ENCODE measurements at regions not wholly inside any gene's neighbourhood (a gene's known extent, or its start where the extent isn't known, plus 50 kb on each side); places are given as distances from the start of the nearest gene placed in this dataset.

- Histone ChIP-seq H4K8ac (ENCODE audit: low read depth in 2 of 2, low read length in 2 of 2) (no peak overlapping the region), H3K27ac (ENCODE audit: insufficient read depth, low read length) (no peak overlapping the region), H3K23ac (ENCODE audit: low read depth, low read length) (no peak overlapping the region), H2AK5ac (ENCODE audit: low read depth, low read length) (no peak overlapping the region), H2AFZ (replicated peaks; ENCODE audit: low read length, poor library complexity) (no peak overlapping the region), H3K9me1 (ENCODE audit: insufficient read depth, low read length) (no peaks in the 10 kb centered on the region), H3K36me3 (ENCODE audit: control insufficient read depth, insufficient read depth, low read length) (no peaks in the 10 kb centered on the region), H3K4ac (ENCODE audit: low read depth, low read length) (no peak overlapping the region), H3K4me2 (ENCODE audit: low read depth, low read length) (no peak overlapping the region), H3K9me3 (ENCODE audit: control insufficient read depth, insufficient read depth, low read length) (peaks cover 2% of the 10 kb centered on the region; the same call in 1 of the 2 replicates), H3K18ac (ENCODE audit: low read depth, low read length) (no peak overlapping the region), H4K20me1 (ENCODE audit: insufficient read depth, low read length) (no peaks in the 10 kb centered on the region), H3K27me3 (ENCODE audit: control insufficient read depth, insufficient read depth, low read length) (no peaks in the 10 kb centered on the region), H3K4me1 (ENCODE audit: control insufficient read depth, insufficient read depth, low read length) (no peaks in the 10 kb centered on the region), H3K56ac (ENCODE audit: extremely low read depth, insufficient read depth, low read length) (no peak overlapping the region), H3K4me3 (ENCODE audit: insufficient read depth, low read depth, low read length) (no peak overlapping the region), H3K9ac (ENCODE audit: low read depth, low read length) (no peak overlapping the region), H3K79me1 (ENCODE audit: low read depth in 1 of 2, low read length in 2 of 2) (no peaks in the 10 kb centered on the region), H2AK9ac (replicated peaks; ENCODE audit: low read depth, low read length, poor library complexity) (no peak overlapping the region), H3K14ac (replicated peaks; ENCODE audit: low read depth, low read length) (no peak overlapping the region), H4K91ac (ENCODE audit: insufficient read depth, low read depth, low read length) (no peak overlapping the region), H2BK20ac (ENCODE audit: low read depth, low read length) (no peak overlapping the region), H2BK15ac (ENCODE audit: low read depth, low read length) (no peak overlapping the region), H2BK120ac (ENCODE audit: low read depth, low read length) (no peak overlapping the region), H4K5ac (ENCODE audit: low read depth, low read length) (no peak overlapping the region), H2BK5ac (ENCODE audit: low read depth, low read length, poor library complexity, severe bottlenecking) (no peak overlapping the region)
- POLR2A ChIA-PET (ENCODE audit: unreplicated experiment), result no interaction called here
- DNase-seq (no peak), ATAC-seq (ENCODE audit: low read depth) (no peak)
- TF ChIP-seq BHLHE40 (IDR thresholded peaks at IDR 0.05; ENCODE audit: low read depth, low read length) (no peak), CTCF (conservative IDR thresholded peaks at IDR 0.05; ENCODE audit: low read depth, low read length) (no peak), MAFK (IDR thresholded peaks at IDR 0.05; ENCODE audit: low read depth, low read length) (no peak), FOS (IDR thresholded peaks at IDR 0.05; ENCODE audit: low read depth, low read length) (no peak), RAD21 (IDR thresholded peaks at IDR 0.05; ENCODE audit: low read length) (no peak), CHD1 (IDR thresholded peaks at IDR 0.05; ENCODE audit: low read depth, low read length) (no peak), MXI1 (IDR thresholded peaks at IDR 0.05; ENCODE audit: borderline replicate concordance, low read depth, low read length) (no peak), USF2 (IDR thresholded peaks at IDR 0.05; ENCODE audit: low read depth, low read length) (no peak), ELK1 (IDR thresholded peaks at IDR 0.05; ENCODE audit: borderline replicate concordance, low read depth, low read length) (no peak), CEBPB (IDR thresholded peaks at IDR 0.05; ENCODE audit: low read depth, low read length) (no peak), MAZ (IDR thresholded peaks at IDR 0.05; ENCODE audit: borderline replicate concordance, low read depth, low read length) (no peak), NFE2L2 (IDR thresholded peaks at IDR 0.05; ENCODE audit: low read depth, low read length) (no peak), POLR2A (IDR thresholded peaks at IDR 0.05; ENCODE audit: low read depth, low read length) (no peak), RCOR1 (IDR thresholded peaks at IDR 0.05; ENCODE audit: insufficient replicate concordance, low read length) (no peak), SMC3 (IDR thresholded peaks at IDR 0.05; ENCODE audit: low read depth, low read length) (no peak), RFX5 (IDR thresholded peaks at IDR 0.05; ENCODE audit: low read depth, low read length) (no peak)
- dilution Hi-C loops (cut with HindIII; ENCODE audit: low sequenced_read_pairs, unreplicated experiment) (no loop called here), in situ Hi-C loops (cut with MboI; ENCODE audit: low sequenced_read_pairs) (no loop called here), intact Hi-C loops (cut with micrococcal nuclease) (no loop called here)
- no TSS peak for BruUV-seq (replicated peaks)
- no CpG with 5 or more reads among the region's 9 CpGs for WGBS, 2 experiments (ENCODE audit: extremely low coverage in 2 of 2, insufficient read length in 1 of 2)
- CTCF ChIA-PET, result no interaction called here
Measured at GRCh38 chr19:32166238-32166637, 179.2 kb upstream of the ZNF507 start.

Measured in IMR-90 (cell line).